ENCODE measurements at regions not wholly inside any gene's neighbourhood (a gene's known extent, or its start where the extent isn't known, plus 50 kb on each side); places are given as distances from the start of the nearest gene placed in this dataset.
"Not testable (repeated sequence)": the region's sequence is repeated elsewhere in the genome, so short reads cannot be mapped to it uniquely, and the experiment has no call there.

DNA sequence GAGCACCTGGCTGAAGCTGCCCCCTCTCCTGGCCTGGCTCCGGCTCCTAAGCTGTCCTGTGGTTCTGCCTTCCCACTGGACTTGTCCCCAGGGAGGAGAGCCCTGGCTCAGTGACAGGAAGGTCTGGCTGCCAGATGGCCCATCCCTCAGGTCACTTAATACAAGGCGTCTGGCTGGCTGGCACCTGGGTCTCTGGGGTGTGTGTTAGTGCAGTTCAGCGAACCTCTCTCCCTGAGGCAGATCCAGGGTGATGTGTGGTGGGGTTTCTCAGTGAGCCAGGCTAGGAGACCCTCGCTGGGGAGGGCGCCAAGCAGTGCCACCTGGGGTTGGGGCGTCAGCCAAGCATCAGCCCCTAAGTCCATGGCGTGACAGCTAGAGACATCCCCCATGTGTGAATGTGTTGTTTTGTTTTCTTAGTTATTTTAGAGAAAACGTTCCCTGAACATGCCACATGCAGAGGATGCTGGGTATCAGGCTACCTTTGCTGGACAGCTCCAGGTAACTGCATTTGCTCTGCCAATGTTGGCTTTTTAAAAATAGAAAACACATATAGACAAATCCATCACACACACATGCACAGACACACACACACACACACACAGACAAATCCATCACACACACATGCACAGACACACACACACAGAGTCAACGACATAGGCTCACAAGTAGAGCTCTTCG lies 56.4 kb upstream of the LRPAP1 start:
- not testable (repeated sequence) for TF ChIP-seq CTCF, POLR2A (IDR thresholded peaks at IDR 0.05)

Data from lower leg skin (tissue), 3 donors.